ENCODE measurements at regions not wholly inside any gene's neighbourhood (a gene's known extent, or its start where the extent isn't known, plus 50 kb on each side); places are given as distances from the start of the nearest gene placed in this dataset.

GRCh38 chr2:16329421-16329820, 336.2 kb downstream of the CYRIA start:
- Histone ChIP-seq H3K27ac (no peak overlapping the region), H3K4me1 (peaks cover 0 to 6% (median 0%) of the 10 kb centered on the region in 3 donors), H3K9me3 (no peaks in the 10 kb centered on the region), H3K27me3 (no peaks in the 10 kb centered on the region), H3K4me3 (no peak overlapping the region), H3K36me3 (no peaks in the 10 kb centered on the region)
- WGBS, 2 donors (ENCODE audit: low coverage in 1 of 2) = 91 to 95% methylated on average over 6 to 7 of the region's 7 CpGs
- TF ChIP-seq EP300 (IDR thresholded peaks at IDR 0.05) = no peak
- TF ChIP-seq POLR2A (IDR thresholded peaks at IDR 0.05) = no peak
- TF ChIP-seq POLR2AphosphoS5 (IDR thresholded peaks at IDR 0.05) = no peak
- no peak for TF ChIP-seq CTCF (IDR thresholded peaks at IDR 0.05)
- ATAC-seq = no peak

- 82% methylated on average over 5 of the region's 6 CpGs; no CpG with 5 or more reads in 1 of the 2 donors for WGBS, 2 donors (ENCODE audit: low coverage in 1 of 2)
- no peaks in the 10 kb centered on the region for H3K36me3 ChIP-seq
- no peak overlapping the region for H3K4me3 ChIP-seq
- H3K9me3 ChIP-seq = no peaks in the 10 kb centered on the region
- H3K4me1 ChIP-seq = peaks cover 0 to 6% (median 0%) of the 10 kb centered on the region in 3 donors
- TF ChIP-seq POLR2A (IDR thresholded peaks at IDR 0.05) = no peak
- no peak for TF ChIP-seq POLR2AphosphoS5 (IDR thresholded peaks at IDR 0.05)
- H3K27me3 ChIP-seq = no peaks in the 10 kb centered on the region
- ATAC-seq = no peak
- H3K27ac ChIP-seq = no peak overlapping the region
These were observed 337.0 kb downstream of the CYRIA start for GRCh38 chr2:16328521-16329190.

- Histone ChIP-seq H3K27me3 (no peaks in the 10 kb centered on the region), H3K4me1 (no peaks in the 10 kb centered on the region), H3K27ac (no peak overlapping the region), H3K9me3 (no peaks in the 10 kb centered on the region), H3K4me3 (no peak overlapping the region), H3K36me3 (no peaks in the 10 kb centered on the region)
- no peak for TF ChIP-seq POLR2AphosphoS5 (IDR thresholded peaks at IDR 0.05)
- no peak for TF ChIP-seq EP300 (IDR thresholded peaks at IDR 0.05)
- TF ChIP-seq CTCF (IDR thresholded peaks at IDR 0.05) = no peak
- TF ChIP-seq POLR2A (IDR thresholded peaks at IDR 0.05) = no peak
- 82 to 91% methylated on average over 4 of the region's 4 CpGs for WGBS, 2 donors (ENCODE audit: low coverage in 1 of 2)
- no peak for ATAC-seq
These were observed 338.3 kb downstream of the CYRIA start for GRCh38 chr2:16327326-16327725.

GRCh38 chr2:16326711-16327300, 338.8 kb downstream of the CYRIA start:
- ATAC-seq = no peak
- Histone ChIP-seq H3K27ac (no peak overlapping the region), H3K4me3 (no peak overlapping the region), H3K27me3 (no peaks in the 10 kb centered on the region), H3K4me1 (no peaks in the 10 kb centered on the region), H3K9me3 (no peaks in the 10 kb centered on the region), H3K36me3 (no peaks in the 10 kb centered on the region)
- 68 to 76% methylated on average over 2 of the region's 2 CpGs for WGBS, 2 donors (ENCODE audit: low coverage in 1 of 2)
- TF ChIP-seq POLR2AphosphoS5 (IDR thresholded peaks at IDR 0.05) = no peak
- no peak for TF ChIP-seq CTCF (IDR thresholded peaks at IDR 0.05)
- no peak for TF ChIP-seq POLR2A (IDR thresholded peaks at IDR 0.05)

- no peak for ATAC-seq
- H3K4me3 ChIP-seq = no peak overlapping the region
- H3K36me3 ChIP-seq = no peaks in the 10 kb centered on the region
- H3K4me1 ChIP-seq = no peaks in the 10 kb centered on the region
- WGBS, 2 donors (ENCODE audit: low coverage in 1 of 2) = 66 to 94% methylated on average over 4 to 5 of the region's 9 CpGs
- TF ChIP-seq EP300 (IDR thresholded peaks at IDR 0.05) (no peak), CTCF (IDR thresholded peaks at IDR 0.05) (no peak), POLR2A (IDR thresholded peaks at IDR 0.05) (no peak), POLR2AphosphoS5 (IDR thresholded peaks at IDR 0.05) (no peak)
- H3K27ac ChIP-seq = no peak overlapping the region
- H3K27me3 ChIP-seq = no peaks in the 10 kb centered on the region
- no peaks in the 10 kb centered on the region for H3K9me3 ChIP-seq
These were observed 339.6 kb downstream of the CYRIA start for GRCh38 chr2:16325976-16326510.

Measured in gastroesophageal sphincter (tissue), 4 donors.